ENCODE measurements at regions not wholly inside any gene's neighbourhood (a gene's known extent, or its start where the extent isn't known, plus 50 kb on each side); places are given as distances from the start of the nearest gene placed in this dataset.

DNA sequence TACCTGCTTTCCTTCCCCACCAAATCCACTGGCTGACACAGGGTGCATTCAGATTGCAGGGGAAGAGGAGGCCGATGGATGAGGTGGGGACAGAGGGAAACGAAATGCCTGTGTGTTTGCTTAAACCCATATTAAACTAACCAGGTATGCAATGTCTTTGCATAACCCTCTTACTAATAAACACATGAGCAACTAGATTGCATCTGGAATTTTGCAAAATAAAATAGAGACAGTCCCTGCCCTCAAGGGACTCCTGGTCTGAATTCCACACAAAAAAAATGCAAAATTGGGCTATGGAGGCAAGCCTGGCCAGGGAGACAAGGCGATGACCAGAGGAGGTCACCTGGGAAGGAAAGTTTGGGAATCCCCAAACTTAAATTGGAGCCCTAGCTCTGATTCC lies 202.9 kb downstream of the ACTL7B start:
- no peaks in the 10 kb centered on the region for H3K9me3 ChIP-seq (replicated peaks in 1 of 3)
- no peaks in the 10 kb centered on the region for H3K36me3 ChIP-seq (replicated peaks in 1 of 2)
- H3K4me1 ChIP-seq (replicated peaks in 1 of 2) = no peaks in the 10 kb centered on the region
- H3K4me3 ChIP-seq = no peak overlapping the region
- no peak for DNase-seq
- WGBS, 4 donors = 75 to 87% (median 86%) methylated on average over 3 of the region's 3 CpGs
- H3K27ac ChIP-seq = no peak overlapping the region
- TF ChIP-seq, protein P1, sequence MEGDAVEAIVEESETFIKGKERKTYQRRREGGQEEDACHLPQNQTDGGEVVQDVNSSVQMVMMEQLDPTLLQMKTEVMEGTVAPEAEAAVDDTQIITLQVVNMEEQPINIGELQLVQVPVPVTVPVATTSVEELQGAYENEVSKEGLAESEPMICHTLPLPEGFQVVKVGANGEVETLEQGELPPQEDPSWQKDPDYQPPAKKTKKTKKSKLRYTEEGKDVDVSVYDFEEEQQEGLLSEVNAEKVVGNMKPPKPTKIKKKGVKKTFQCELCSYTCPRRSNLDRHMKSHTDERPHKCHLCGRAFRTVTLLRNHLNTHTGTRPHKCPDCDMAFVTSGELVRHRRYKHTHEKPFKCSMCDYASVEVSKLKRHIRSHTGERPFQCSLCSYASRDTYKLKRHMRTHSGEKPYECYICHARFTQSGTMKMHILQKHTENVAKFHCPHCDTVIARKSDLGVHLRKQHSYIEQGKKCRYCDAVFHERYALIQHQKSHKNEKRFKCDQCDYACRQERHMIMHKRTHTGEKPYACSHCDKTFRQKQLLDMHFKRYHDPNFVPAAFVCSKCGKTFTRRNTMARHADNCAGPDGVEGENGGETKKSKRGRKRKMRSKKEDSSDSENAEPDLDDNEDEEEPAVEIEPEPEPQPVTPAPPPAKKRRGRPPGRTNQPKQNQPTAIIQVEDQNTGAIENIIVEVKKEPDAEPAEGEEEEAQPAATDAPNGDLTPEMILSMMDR (IDR thresholded peaks at IDR 0.05) = no peak
- TF ChIP-seq POLR2A (IDR thresholded peaks at IDR 0.05) = no peak
- intact Hi-C loops (cut with DNase I) = no loop called here
- no peaks in the 10 kb centered on the region for H3K27me3 ChIP-seq

DNA sequence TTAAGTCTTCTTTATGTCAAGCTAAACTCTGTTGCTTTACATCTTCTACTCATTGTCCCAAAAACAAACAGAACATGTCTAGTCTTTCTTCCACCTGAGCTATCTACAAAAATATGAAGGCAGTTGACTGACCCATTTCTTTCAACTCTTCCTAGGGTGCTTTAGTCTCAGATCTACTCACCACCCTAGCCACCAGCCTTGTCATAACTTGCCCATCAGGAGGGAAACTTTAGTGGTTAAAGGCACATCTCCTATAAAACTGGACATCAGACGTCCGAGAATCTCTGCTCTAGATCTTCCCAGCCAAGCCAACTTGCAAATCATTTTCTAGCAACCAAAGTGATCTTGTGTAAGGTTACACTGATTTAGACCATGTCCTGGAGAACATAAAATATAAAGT lies 205.0 kb downstream of the ACTL7B start:
- no peak for TF ChIP-seq POLR2A (IDR thresholded peaks at IDR 0.05)
- TF ChIP-seq, protein P1 (IDR thresholded peaks at IDR 0.05) = no peak
- no peaks in the 10 kb centered on the region for H3K27me3 ChIP-seq
- no peaks in the 10 kb centered on the region for H3K36me3 ChIP-seq (replicated peaks in 1 of 2)
- no peaks in the 10 kb centered on the region for H3K9me3 ChIP-seq (replicated peaks in 1 of 3)
- 27 to 62% (median 32%) methylated on average over 2 of the region's 2 CpGs for WGBS, 4 donors
- no peak overlapping the region for H3K27ac ChIP-seq
- H3K4me1 ChIP-seq (replicated peaks in 1 of 2) = no peaks in the 10 kb centered on the region
- intact Hi-C loops (cut with DNase I) = no loop called here
- H3K4me3 ChIP-seq = no peak overlapping the region
- no peak for DNase-seq

- no peaks in the 10 kb centered on the region for H3K36me3 ChIP-seq (replicated peaks in 1 of 2)
- no peaks in the 10 kb centered on the region for H3K9me3 ChIP-seq (replicated peaks in 1 of 3)
- H3K27me3 ChIP-seq = no peaks in the 10 kb centered on the region
- H3K27ac ChIP-seq = no peak overlapping the region
- WGBS, 4 donors = 59 to 73% (median 63%) methylated on average over 5 to 6 of the region's 6 CpGs
- intact Hi-C loops (cut with DNase I) = no loop called here
- no peak overlapping the region for H3K4me3 ChIP-seq
- H3K4me1 ChIP-seq (replicated peaks in 1 of 2) = no peaks in the 10 kb centered on the region
- TF ChIP-seq, protein P1 (IDR thresholded peaks at IDR 0.05) = no peak
- no peak for TF ChIP-seq POLR2A (IDR thresholded peaks at IDR 0.05)
- no peak for DNase-seq
Measured at GRCh38 chr9:108645520-108645919, 210.3 kb downstream of the ACTL7B start.

GRCh38 chr9:108643731-108644510 lies 211.9 kb downstream of the ACTL7B start:
- DNase-seq = no peak
- no peaks in the 10 kb centered on the region for H3K4me1 ChIP-seq (replicated peaks in 1 of 2)
- intact Hi-C loops (cut with DNase I) = no loop called here
- TF ChIP-seq, protein P1 (IDR thresholded peaks at IDR 0.05) = no peak
- TF ChIP-seq POLR2A (IDR thresholded peaks at IDR 0.05) = no peak
- H3K27ac ChIP-seq = no peak overlapping the region
- no peak overlapping the region for H3K4me3 ChIP-seq
- H3K9me3 ChIP-seq (replicated peaks in 1 of 3) = no peaks in the 10 kb centered on the region
- H3K27me3 ChIP-seq = no peaks in the 10 kb centered on the region
- WGBS, 4 donors = 84 to 93% (median 88%) methylated on average over 5 of the region's 5 CpGs
- H3K36me3 ChIP-seq (replicated peaks in 1 of 2) = no peaks in the 10 kb centered on the region

Measured in adrenal gland (tissue), 9 donors.